GM04504 (cell line): ENCODE measurements at regions not wholly inside any gene's neighbourhood (a gene's known extent, or its start where the extent isn't known, plus 50 kb on each side); places are given as distances from the start of the nearest gene placed in this dataset.
A peak's percentile ranks its signal among the peaks of the same experiment; 100 is the strongest.
"Not testable (repeated sequence)": the region's sequence is repeated elsewhere in the genome, so short reads cannot be mapped to it uniquely, and the experiment has no call there.

Experiments
- DNase-seq: peaks from one replicate; pipeline ENCODE4 v3.0.0-alpha.2; 2012; ENCODE audit warnings: low read depth

GRCh38 chr17:77086433-77087010 is 54.2 kb upstream of the SEC14L1 start:
- DNase-seq: no peak

GRCh38 chr17:77087650-77088454 is 52.9 kb upstream of the SEC14L1 start:
- no peak for DNase-seq

- peak; percentile 90 for DNase-seq
These were observed 52.2 kb upstream of the SEC14L1 start for GRCh38 chr17:77088455-77089123.

- DNase-seq: no peak
These were observed 51.7 kb upstream of the SEC14L1 start for GRCh38 chr17:77089124-77089490.

- not testable (repeated sequence) for DNase-seq
These were observed 50.8 kb upstream of the SEC14L1 start for GRCh38 chr17:77089949-77090348.

- no peak for DNase-seq
These were observed 50.3 kb upstream of the SEC14L1 start for GRCh38 chr17:77090476-77090875.
